ENCODE measurements at regions not wholly inside any gene's neighbourhood (a gene's known extent, or its start where the extent isn't known, plus 50 kb on each side); places are given as distances from the start of the nearest gene placed in this dataset.
A peak's percentile ranks its signal among the peaks of the same experiment; 100 is the strongest.

DNA sequence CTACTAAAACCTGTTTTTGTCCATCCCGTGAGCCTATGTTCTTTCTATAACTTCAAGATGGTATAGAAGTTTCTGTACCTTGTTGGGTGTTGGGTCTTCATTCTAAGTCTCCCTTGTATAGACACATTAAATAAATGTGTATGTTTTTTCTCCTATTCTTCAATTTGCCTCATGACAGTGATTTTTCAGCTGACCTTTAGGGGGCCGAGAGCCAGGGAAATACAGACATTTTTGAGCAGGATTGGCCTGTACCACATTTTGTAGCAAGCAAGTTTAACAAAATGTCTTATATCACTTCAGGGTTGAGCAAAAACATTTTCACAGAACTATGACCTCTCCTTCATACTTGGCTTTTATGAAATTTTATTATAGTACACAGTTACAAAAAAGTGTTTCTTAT lies 495.4 kb upstream of the CDH7 start:
- no peak for DNase-seq
- no peak overlapping the region for H3K27ac Mint-ChIP-seq
- H3K36me3 ChIP-seq (ENCODE audit: control insufficient read depth, insufficient read depth, low read length) = no peaks in the 10 kb centered on the region
- no peak overlapping the region for H3K27ac ChIP-seq (ENCODE audit: low read depth, low read length)
- TF ChIP-seq, protein P1, sequence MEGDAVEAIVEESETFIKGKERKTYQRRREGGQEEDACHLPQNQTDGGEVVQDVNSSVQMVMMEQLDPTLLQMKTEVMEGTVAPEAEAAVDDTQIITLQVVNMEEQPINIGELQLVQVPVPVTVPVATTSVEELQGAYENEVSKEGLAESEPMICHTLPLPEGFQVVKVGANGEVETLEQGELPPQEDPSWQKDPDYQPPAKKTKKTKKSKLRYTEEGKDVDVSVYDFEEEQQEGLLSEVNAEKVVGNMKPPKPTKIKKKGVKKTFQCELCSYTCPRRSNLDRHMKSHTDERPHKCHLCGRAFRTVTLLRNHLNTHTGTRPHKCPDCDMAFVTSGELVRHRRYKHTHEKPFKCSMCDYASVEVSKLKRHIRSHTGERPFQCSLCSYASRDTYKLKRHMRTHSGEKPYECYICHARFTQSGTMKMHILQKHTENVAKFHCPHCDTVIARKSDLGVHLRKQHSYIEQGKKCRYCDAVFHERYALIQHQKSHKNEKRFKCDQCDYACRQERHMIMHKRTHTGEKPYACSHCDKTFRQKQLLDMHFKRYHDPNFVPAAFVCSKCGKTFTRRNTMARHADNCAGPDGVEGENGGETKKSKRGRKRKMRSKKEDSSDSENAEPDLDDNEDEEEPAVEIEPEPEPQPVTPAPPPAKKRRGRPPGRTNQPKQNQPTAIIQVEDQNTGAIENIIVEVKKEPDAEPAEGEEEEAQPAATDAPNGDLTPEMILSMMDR (conservative IDR thresholded peaks at IDR 0.05) = peak; percentile 66
- H3K9ac ChIP-seq (ENCODE audit: extremely low read depth, low read length, poor library complexity, severe bottlenecking) = no peak overlapping the region
- H3K4me1 ChIP-seq (ENCODE audit: control insufficient read depth, insufficient read depth, low read length) = no peaks in the 10 kb centered on the region
- H3K27me3 ChIP-seq (ENCODE audit: control insufficient read depth, insufficient read depth, low read length, poor library complexity, severe bottlenecking) = no peaks in the 10 kb centered on the region
- H3K36me3 Mint-ChIP-seq (ENCODE audit: low read depth) = no peaks in the 10 kb centered on the region
- no peak overlapping the region for H3K4me3 ChIP-seq (ENCODE audit: low read length)
- WGBS, 2 experiments (ENCODE audit: insufficient coverage in 1 of 2, insufficient read length in 1 of 2) = 98 to 100% methylated on average over 1 to 2 of the region's 2 CpGs
- H3K4me3 Mint-ChIP-seq = no peak overlapping the region
- H3K4me1 Mint-ChIP-seq = peaks cover 2% of the 10 kb centered on the region
- H3K27me3 Mint-ChIP-seq (ENCODE audit: insufficient read depth) = peaks cover 9% of the 10 kb centered on the region
- no peaks in the 10 kb centered on the region for H3K9me3 Mint-ChIP-seq
- no peaks in the 10 kb centered on the region for H3K9me3 ChIP-seq (ENCODE audit: control insufficient read depth, low read length)

GRCh38 chr18:65239787-65240186 lies 511.0 kb upstream of the CDH7 start:
- Histone ChIP-seq H3K27ac (ENCODE audit: low read depth, low read length) (no peak overlapping the region), H3K4me3 (ENCODE audit: low read length) (no peak overlapping the region), H3K9ac (ENCODE audit: extremely low read depth, low read length, poor library complexity, severe bottlenecking) (no peak overlapping the region), H3K27me3 (ENCODE audit: control insufficient read depth, insufficient read depth, low read length, poor library complexity, severe bottlenecking) (no peaks in the 10 kb centered on the region), H3K9me3 (ENCODE audit: control insufficient read depth, low read length) (no peaks in the 10 kb centered on the region), H3K4me1 (ENCODE audit: control insufficient read depth, insufficient read depth, low read length) (no peaks in the 10 kb centered on the region), H3K36me3 (ENCODE audit: control insufficient read depth, insufficient read depth, low read length) (no peaks in the 10 kb centered on the region)
- H3K9me3 Mint-ChIP-seq = no peaks in the 10 kb centered on the region
- TF ChIP-seq, protein P1 (conservative IDR thresholded peaks at IDR 0.05) = no peak
- peaks cover 2% of the 10 kb centered on the region for H3K27me3 Mint-ChIP-seq (ENCODE audit: insufficient read depth)
- H3K4me1 Mint-ChIP-seq = no peaks in the 10 kb centered on the region
- DNase-seq = no peak
- H3K27ac Mint-ChIP-seq = no peak overlapping the region
- H3K36me3 Mint-ChIP-seq (ENCODE audit: low read depth) = no peaks in the 10 kb centered on the region
- no peak overlapping the region for H3K4me3 Mint-ChIP-seq
- no CpG with 5 or more reads among the region's 1 CpG for WGBS, 2 experiments (ENCODE audit: insufficient coverage in 1 of 2, insufficient read length in 1 of 2)

- TF ChIP-seq, protein P1 (conservative IDR thresholded peaks at IDR 0.05) = no peak
- H3K36me3 ChIP-seq (ENCODE audit: control insufficient read depth, insufficient read depth, low read length) = no peaks in the 10 kb centered on the region
- Mint-ChIP-seq H3K27ac (no peak overlapping the region), H3K36me3 (ENCODE audit: low read depth) (no peaks in the 10 kb centered on the region), H3K4me1 (no peaks in the 10 kb centered on the region), H3K27me3 (ENCODE audit: insufficient read depth) (no peaks in the 10 kb centered on the region), H3K4me3 (no peak overlapping the region), H3K9me3 (no peaks in the 10 kb centered on the region)
- H3K9me3 ChIP-seq (ENCODE audit: control insufficient read depth, low read length) = no peaks in the 10 kb centered on the region
- H3K27me3 ChIP-seq (ENCODE audit: control insufficient read depth, insufficient read depth, low read length, poor library complexity, severe bottlenecking) = no peaks in the 10 kb centered on the region
- no peak overlapping the region for H3K9ac ChIP-seq (ENCODE audit: extremely low read depth, low read length, poor library complexity, severe bottlenecking)
- no peak for DNase-seq
- no peaks in the 10 kb centered on the region for H3K4me1 ChIP-seq (ENCODE audit: control insufficient read depth, insufficient read depth, low read length)
- WGBS, 2 experiments (ENCODE audit: insufficient coverage in 1 of 2, insufficient read length in 1 of 2) = 85 to 86% methylated on average over 3 to 7 of the region's 7 CpGs
- H3K27ac ChIP-seq (ENCODE audit: low read depth, low read length) = no peak overlapping the region
- H3K4me3 ChIP-seq (ENCODE audit: low read length) = no peak overlapping the region
These were observed 514.7 kb upstream of the CDH7 start for GRCh38 chr18:65235966-65236624.

All from endodermal cell (in vitro differentiated cells).